GM12891 (cell line): ENCODE measurements at regions not wholly inside any gene's neighbourhood (a gene's known extent, or its start where the extent isn't known, plus 50 kb on each side); places are given as distances from the start of the nearest gene placed in this dataset.

Source experiments
- DNase-seq: peaks from one replicate; pipeline ENCODE4 v3.0.0; 2011; ENCODE audit warnings: low spot score; ENCODE audit not compliant: insufficient read length
- FAIRE-seq: peaks from 2 replicates; lab custom pipeline; 2011; peaks lifted over from hg19 to GRCh38; lab: Jason Lieb, UNC
- PAX5 ChIP-seq: IDR thresholded peaks from 2 replicates; pipeline ENCODE4 v1.6.1; 2011; ENCODE audit warnings: low read length, moderate library complexity, mild to moderate bottlenecking; ENCODE audit not compliant: insufficient read depth, severe bottlenecking
- POLR2A ChIP-seq: IDR thresholded peaks from 2 replicates; pipeline ENCODE4 v1.6.1; 2011; ENCODE audit warnings: low read depth, low read length, control low read depth
- POLR2AphosphoS5 ChIP-seq: IDR thresholded peaks from 2 replicates; pipeline ENCODE4 v1.6.1; 2011; ENCODE audit warnings: low read depth, low read length, control low read depth
- POU2F2 ChIP-seq: IDR thresholded peaks from 2 replicates; pipeline ENCODE4 v1.6.1; 2011; ENCODE audit warnings: low read depth, mild to moderate bottlenecking, control low read depth, low read length, moderate library complexity
- SPI1 ChIP-seq: IDR thresholded peaks from 2 replicates; pipeline ENCODE4 v1.6.1; 2011; ENCODE audit warnings: low read depth, low read length, control low read depth
- TAF1 ChIP-seq: IDR thresholded peaks from 2 replicates; pipeline ENCODE4 v1.6.1; 2011; ENCODE audit warnings: low read depth, low read length, control low read depth

DNA sequence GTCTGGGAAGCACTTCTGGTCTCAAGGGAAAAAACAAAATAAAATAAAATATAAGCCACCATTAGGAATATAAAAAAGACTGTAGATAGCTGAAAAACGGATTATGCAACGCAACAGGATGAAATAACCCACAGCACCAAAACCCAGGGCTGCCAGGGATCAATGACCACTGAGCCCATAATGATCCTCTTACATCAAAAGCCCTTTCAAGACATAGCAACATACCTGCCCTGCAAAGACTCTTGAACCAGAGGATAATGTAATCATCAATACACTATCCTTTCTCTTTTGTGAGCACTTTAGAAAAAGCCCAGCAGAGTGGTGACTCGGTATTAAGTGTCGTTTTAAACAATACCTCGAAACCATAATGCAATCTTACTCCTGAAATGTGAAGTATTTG lies 235.0 kb upstream of the SOX21 start:
- FAIRE-seq (no peak), DNase-seq (no peak)
- TF ChIP-seq TAF1 (no peak), SPI1 (no peak), POLR2A (no peak), POLR2AphosphoS5 (no peak), PAX5 (no peak)

DNA sequence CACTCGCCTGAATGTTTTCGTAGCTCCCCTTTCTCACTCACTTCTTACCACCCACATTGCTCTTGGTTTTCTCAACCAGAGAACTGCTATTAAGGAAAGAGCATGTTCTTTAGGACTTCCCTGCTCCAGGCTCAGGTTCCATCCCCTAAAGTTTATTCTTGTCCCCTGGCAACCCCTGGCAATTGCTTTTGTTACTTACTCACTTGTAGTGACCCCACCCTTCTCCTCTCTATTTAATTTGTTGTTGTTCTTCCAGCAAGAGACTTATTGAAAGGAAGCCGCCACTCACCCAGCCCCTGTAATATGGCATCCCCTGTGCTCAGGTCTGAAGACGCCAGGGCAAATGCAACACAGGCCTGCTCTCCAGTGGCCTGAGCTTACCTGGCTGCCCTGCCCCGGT lies 233.7 kb upstream of the SOX21 start:
- TF ChIP-seq SPI1: no peak
- TF ChIP-seq TAF1: no peak
- TF ChIP-seq POLR2A: no peak
- no peak for TF ChIP-seq POLR2AphosphoS5
- TF ChIP-seq POU2F2: no peak
- no peak for TF ChIP-seq PAX5
- DNase-seq (no peak), FAIRE-seq (no peak)

- FAIRE-seq: no peak
- no peak for DNase-seq
Observed at GRCh38 chr13:94938124-94938523, 225.8 kb upstream of the SOX21 start.

GRCh38 chr13:94936633-94937032 lies 224.3 kb upstream of the SOX21 start:
- no peak for FAIRE-seq
- DNase-seq: no peak
- TF ChIP-seq POLR2A (no peak), PAX5 (no peak), TAF1 (no peak), POLR2AphosphoS5 (no peak), POU2F2 (no peak), SPI1 (no peak)

More at GRCh38 chr13:94938124-94938523, 225.8 kb upstream of the SOX21 start:
- TF ChIP-seq TAF1 (no peak), POLR2AphosphoS5 (no peak), PAX5 (no peak), POU2F2 (no peak), SPI1 (no peak), POLR2A (no peak)

DNA sequence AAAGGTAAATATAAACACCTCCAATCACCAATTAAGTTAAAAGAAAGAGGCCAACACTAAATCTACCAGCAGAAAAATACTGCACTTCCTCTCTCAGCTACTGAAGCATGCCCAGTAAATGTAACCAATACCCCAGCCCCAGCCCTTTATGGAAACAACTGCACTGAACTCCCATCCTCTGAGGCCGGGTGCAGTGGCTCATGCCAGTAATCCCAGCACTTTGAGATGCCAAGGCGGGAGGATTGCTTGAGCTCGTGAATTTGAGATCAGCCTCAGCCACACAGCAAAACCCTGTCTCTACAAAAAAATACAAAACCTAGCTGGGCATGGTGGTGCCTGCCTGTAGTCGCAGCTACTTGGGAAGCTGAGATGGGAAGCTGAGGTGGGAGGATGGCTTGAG lies 221.6 kb upstream of the SOX21 start:
- FAIRE-seq: no peak
- TF ChIP-seq PAX5 (no peak), POLR2A (no peak), TAF1 (no peak), SPI1 (no peak), POU2F2 (no peak), POLR2AphosphoS5 (no peak)
- DNase-seq: no peak

DNA sequence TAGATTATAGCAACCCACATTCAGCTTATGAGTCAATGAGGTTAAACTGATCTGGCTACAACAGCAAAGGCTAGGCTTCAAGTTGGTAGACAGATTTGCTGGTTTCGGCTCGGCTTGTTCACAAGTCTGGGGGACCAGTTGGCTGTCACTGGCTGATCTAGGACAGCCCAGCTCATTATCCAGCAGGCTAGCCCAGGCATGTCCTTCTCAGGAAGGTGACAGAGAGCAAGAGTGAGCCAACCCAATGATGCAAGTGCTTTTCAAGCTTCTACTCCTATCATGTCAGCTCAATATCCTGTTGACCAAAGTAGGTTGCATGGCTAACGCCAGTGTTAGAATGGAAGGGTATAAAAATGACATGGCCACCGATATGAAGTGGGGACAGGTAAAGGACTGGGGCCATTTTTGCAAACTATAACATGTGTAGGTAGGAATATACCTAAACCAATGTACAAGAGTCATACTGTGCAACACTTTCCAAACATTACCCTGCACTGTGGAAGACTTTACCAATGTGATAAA lies 220.9 kb upstream of the SOX21 start:
- DNase-seq: no peak
- TF ChIP-seq SPI1: no peak
- TF ChIP-seq POU2F2: no peak
- no peak for TF ChIP-seq PAX5
- TF ChIP-seq TAF1: no peak
- no peak for TF ChIP-seq POLR2AphosphoS5
- no peak for TF ChIP-seq POLR2A
- no peak for FAIRE-seq

DNA sequence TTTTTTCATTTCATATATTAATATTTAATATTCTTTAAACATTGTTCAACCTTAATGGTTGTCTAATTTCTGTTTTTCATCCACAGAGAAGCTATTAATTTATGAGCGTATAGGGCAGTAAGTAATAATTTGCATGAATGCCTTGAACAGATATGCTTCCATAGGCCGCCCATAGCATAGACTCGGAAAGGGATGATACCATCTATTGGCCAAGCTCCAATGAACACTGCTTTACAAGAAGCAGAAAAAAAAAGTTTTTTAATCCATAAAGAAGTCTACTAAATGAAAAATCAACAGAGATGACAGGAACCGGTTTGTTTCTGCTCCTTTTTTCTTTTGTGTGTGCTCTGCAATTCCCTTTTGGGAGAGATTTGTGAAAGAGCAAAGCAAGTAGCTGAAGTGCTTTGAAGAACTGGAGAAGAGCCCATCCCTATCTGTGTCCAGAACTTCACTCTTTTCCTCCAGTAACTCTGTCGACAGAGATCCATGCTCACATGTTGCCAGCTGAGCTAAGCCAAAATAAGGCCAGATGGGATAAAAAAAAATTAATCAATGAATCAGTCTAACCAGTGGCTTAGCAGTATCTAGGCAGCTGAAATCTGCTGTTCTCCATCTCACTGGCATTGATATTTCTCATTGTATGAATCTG lies 215.9 kb upstream of the SOX21 start:
- FAIRE-seq (no peak), DNase-seq (no peak)
- TF ChIP-seq SPI1: no peak
- TF ChIP-seq PAX5: no peak
- TF ChIP-seq POLR2A: no peak
- no peak for TF ChIP-seq POLR2AphosphoS5
- TF ChIP-seq TAF1: no peak
- TF ChIP-seq POU2F2: no peak

DNA sequence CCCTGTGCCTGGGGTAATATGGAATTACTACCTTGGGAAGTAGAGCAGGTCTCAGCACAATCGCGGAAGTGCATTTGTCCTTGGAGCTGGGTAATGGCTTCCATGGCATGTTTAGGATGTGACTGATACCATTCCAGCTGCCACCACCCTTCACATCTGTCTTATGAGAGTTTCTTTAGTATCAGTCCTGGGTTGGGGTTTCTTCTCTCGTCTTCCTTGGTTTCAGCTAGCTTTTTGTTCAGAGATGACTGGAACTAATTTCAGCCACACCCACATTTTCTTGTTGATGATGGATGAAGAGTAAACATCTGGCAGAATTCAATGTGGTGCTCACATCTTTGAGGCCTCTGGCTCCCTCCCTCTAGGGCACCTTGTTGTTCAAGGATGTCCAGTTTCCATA lies 212.9 kb upstream of the SOX21 start:
- no peak for DNase-seq
- TF ChIP-seq PAX5 (no peak), TAF1 (no peak)
- no peak for FAIRE-seq

DNA sequence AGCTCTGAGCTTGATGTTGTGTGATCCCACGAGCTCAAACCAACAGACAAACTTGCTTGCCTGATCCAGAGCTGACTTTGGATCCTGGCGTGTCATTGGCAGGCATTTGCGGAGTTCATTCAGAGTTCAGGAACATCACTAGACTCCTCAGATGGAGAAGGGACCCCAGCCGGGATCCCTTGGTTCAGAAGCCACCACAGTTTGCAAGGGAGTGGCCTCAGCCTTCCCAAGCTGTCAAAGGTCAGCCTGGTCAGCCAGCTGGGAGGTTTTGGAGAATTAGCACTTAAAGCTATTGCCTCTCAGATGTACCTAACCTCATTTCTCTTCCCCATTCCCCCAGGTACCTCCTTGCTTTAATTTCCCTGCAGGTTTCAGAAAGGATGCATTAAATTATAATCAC lies 208.8 kb upstream of the SOX21 start:
- TF ChIP-seq PAX5 (no peak), POLR2A (no peak), POU2F2 (no peak), POLR2AphosphoS5 (no peak), SPI1 (no peak), TAF1 (no peak)
- DNase-seq: no peak
- no peak for FAIRE-seq

GRCh38 chr13:94920578-94920977 lies 208.2 kb upstream of the SOX21 start:
- no peak for FAIRE-seq
- TF ChIP-seq POU2F2: no peak
- no peak for TF ChIP-seq POLR2A
- no peak for TF ChIP-seq SPI1
- TF ChIP-seq PAX5: no peak
- no peak for TF ChIP-seq TAF1
- no peak for TF ChIP-seq POLR2AphosphoS5

More at GRCh38 chr13:94920578-94920977, 208.2 kb upstream of the SOX21 start:
- DNase-seq: no peak
